H1 (cell line): ENCODE measurements at regions not wholly inside any gene's neighbourhood (a gene's known extent, or its start where the extent isn't known, plus 50 kb on each side); places are given as distances from the start of the nearest gene placed in this dataset.

Experiments used
- CHD2 ChIP-seq: IDR thresholded peaks from 2 replicates; pipeline ENCODE4 v1.6.1; 2012; ENCODE audit warnings: low read length, improper control_type of control experiment
- CTCF ChIP-seq, 3 experiments: IDR thresholded peaks; 1 replicate in 2 of 3; 2 replicates in 1 of 3; pipeline versions ENCODE4 v1.5.1 to v1.6.1; 2011; ENCODE audit warnings: low read length in 3 of 3, mild to moderate bottlenecking in 3 of 3, inconsistent platforms in 2 of 3, low read depth in 1 of 3, moderate library complexity in 1 of 3; ENCODE audit not compliant: insufficient read depth in 1 of 3; ENCODE audit errors: control extremely low read depth in 1 of 3
- GABPA ChIP-seq: IDR thresholded peaks from 2 replicates; pipeline ENCODE4 v1.6.1; 2011; ENCODE audit warnings: mild to moderate bottlenecking, low read length, moderate library complexity, borderline replicate concordance; ENCODE audit not compliant: insufficient read depth
- JUND ChIP-seq: IDR thresholded peaks from 2 replicates; pipeline ENCODE4 v1.6.1; 2011; ENCODE audit warnings: mild to moderate bottlenecking, improper control_type of control experiment, low read length
- POLR2A ChIP-seq, 2 experiments: IDR thresholded peaks; 1 replicate in 1 of 2; 2 replicates in 1 of 2; pipeline ENCODE4 v1.6.1; 2011; ENCODE audit warnings: low read depth in 2 of 2, low read length in 2 of 2, mild to moderate bottlenecking in 2 of 2; ENCODE audit errors: control extremely low read depth in 1 of 2
- SIN3A ChIP-seq, 2 experiments: IDR thresholded peaks in 1 of 2; conservative IDR thresholded peaks in 1 of 2; 2 replicates each; pipeline ENCODE4 v1.6.1; 2011 to 2012; ENCODE audit warnings: low read length in 2 of 2, improper control_type of control experiment in 1 of 2, low read depth in 1 of 2, mild to moderate bottlenecking in 1 of 2
- ZNF274 ChIP-seq: IDR thresholded peaks from 2 replicates; pipeline ENCODE4 v1.7.0; 2012; ENCODE audit warnings: low read length, borderline replicate concordance; ENCODE audit errors: extremely low read depth

- no peak for TF ChIP-seq POLR2A (IDR thresholded peaks at IDR 0.05; ENCODE audit: control extremely low read depth in 1 of 2, low read depth in 2 of 2, low read length in 2 of 2)
- TF ChIP-seq CTCF (IDR thresholded peaks at IDR 0.05; ENCODE audit: control extremely low read depth in 1 of 3, insufficient read depth in 1 of 3, low read depth in 1 of 3, low read length in 3 of 3) = no peak
- TF ChIP-seq SIN3A (conservative IDR thresholded peaks at IDR 0.05 in 1 of 2, IDR thresholded peaks at IDR 0.05 in 1 of 2; ENCODE audit: low read depth in 1 of 2, low read length in 2 of 2) = no peak
- no peak for TF ChIP-seq ZNF274
- TF ChIP-seq GABPA = no peak
- no peak for TF ChIP-seq JUND
- no peak for TF ChIP-seq CHD2
Measured at GRCh38 chr9:86843206-86843605, 104.1 kb downstream of the GAS1 start.
